ENCODE measurements at regions not wholly inside any gene's neighbourhood (a gene's known extent, or its start where the extent isn't known, plus 50 kb on each side); places are given as distances from the start of the nearest gene placed in this dataset.

DNA sequence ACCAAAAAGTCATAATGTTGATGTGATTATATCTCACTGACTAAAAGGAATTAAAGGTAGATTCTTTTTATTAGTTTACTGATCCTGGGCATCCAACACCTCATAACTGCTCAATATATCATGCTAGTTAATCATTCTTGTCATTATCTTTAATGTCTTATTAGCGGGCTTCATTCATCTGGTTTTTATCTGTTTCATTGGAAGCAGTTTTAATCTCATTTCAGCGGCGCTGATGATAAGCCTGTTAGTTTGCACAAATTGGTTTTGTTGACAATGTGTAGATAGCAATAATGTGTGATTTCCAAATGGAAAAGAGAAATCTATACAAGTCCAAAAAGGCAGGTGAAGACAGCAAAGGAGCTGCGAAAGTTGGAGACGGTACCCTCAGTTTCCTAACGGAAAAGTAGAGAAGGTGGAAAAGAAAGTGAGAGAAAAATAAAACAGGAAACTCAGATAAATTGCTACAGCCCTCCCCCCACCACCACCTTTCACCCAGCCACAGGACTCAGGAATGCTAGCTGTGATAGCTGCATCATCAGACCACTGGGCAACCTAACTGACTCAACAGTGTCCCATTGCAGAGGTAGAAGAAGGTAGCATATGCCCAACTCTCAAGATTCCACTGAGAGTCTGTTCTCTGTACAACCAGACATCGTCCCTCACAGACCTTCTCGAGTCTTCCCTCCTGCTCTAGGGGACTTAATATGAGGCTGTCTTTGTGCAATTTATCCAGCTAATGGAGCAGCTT lies 241.7 kb upstream of the CAMK1G start:
- DNase-seq (ENCODE audit: low spot score) (no peak), ATAC-seq (ENCODE audit: insufficient number of reproducible peaks, low FRiP score, low read depth) (no peak)
- H3K36me3 ChIP-seq = no peaks in the 10 kb centered on the region
- no peaks in the 10 kb centered on the region for H3K9me3 ChIP-seq
- H3K27ac ChIP-seq = no peak overlapping the region
- H3K27me3 ChIP-seq (replicated peaks; ENCODE audit: insufficient read depth) = no peaks in the 10 kb centered on the region
- no peak overlapping the region for H3K4me3 ChIP-seq
- H3K4me1 ChIP-seq (ENCODE audit: control insufficient read depth in 1 of 2, low read depth in 2 of 2) = no peaks in the 10 kb centered on the region
- no peak for TF ChIP-seq CTCF (IDR thresholded peaks at IDR 0.05)

DNA sequence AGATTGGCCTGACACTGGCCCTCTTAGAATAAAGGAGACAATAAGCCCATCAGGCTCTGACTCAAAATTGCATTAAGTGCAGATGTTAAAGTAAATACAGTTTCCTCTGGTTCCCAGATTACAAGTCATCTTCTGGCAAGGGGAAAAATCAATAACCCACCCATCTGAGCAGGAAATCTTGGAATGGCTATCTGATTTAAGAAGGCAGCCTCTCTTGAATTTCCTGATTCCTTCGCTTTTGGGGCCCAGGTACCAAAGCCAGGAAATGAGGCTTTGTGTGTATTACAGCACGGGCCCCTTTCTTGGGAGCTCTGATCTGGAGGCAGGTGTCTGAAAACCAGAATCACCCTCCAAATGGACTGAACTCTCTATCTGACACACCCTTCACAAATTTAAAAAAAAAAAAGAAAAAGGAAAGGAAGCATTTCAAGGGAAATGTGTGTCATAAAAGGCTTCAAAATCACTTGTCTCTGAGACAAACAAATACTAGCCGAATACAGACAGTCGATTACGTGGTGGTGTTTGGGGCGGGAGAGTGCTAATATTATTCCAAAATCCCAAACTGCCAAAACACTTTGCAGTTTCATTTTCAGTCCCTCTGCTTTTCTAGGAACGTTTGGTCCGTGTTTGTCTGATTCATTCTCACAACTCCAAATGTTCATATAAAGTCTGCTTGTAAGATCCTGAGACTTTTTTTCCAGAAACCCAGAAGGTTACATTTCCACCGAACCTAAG lies 240.9 kb upstream of the CAMK1G start:
- Histone ChIP-seq H3K27ac (no peak overlapping the region), H3K4me1 (ENCODE audit: control insufficient read depth in 1 of 2, low read depth in 2 of 2) (no peaks in the 10 kb centered on the region), H3K36me3 (no peaks in the 10 kb centered on the region), H3K9me3 (no peaks in the 10 kb centered on the region), H3K4me3 (no peak overlapping the region), H3K27me3 (replicated peaks; ENCODE audit: insufficient read depth) (no peaks in the 10 kb centered on the region)
- ATAC-seq (ENCODE audit: insufficient number of reproducible peaks, low FRiP score, low read depth) (no peak), DNase-seq (ENCODE audit: low spot score) (no peak)
- no peak for TF ChIP-seq CTCF (IDR thresholded peaks at IDR 0.05)

GRCh38 chr1:209343511-209343910 lies 240.0 kb upstream of the CAMK1G start:
- Histone ChIP-seq H3K27me3 (replicated peaks; ENCODE audit: insufficient read depth) (no peaks in the 10 kb centered on the region), H3K36me3 (no peaks in the 10 kb centered on the region), H3K9me3 (no peaks in the 10 kb centered on the region), H3K27ac (no peak overlapping the region), H3K4me1 (ENCODE audit: control insufficient read depth in 1 of 2, low read depth in 2 of 2) (no peaks in the 10 kb centered on the region), H3K4me3 (no peak overlapping the region)
- ATAC-seq (ENCODE audit: insufficient number of reproducible peaks, low FRiP score, low read depth) = no peak
- DNase-seq (ENCODE audit: low spot score) = no peak
- no peak for TF ChIP-seq CTCF (IDR thresholded peaks at IDR 0.05)

DNA sequence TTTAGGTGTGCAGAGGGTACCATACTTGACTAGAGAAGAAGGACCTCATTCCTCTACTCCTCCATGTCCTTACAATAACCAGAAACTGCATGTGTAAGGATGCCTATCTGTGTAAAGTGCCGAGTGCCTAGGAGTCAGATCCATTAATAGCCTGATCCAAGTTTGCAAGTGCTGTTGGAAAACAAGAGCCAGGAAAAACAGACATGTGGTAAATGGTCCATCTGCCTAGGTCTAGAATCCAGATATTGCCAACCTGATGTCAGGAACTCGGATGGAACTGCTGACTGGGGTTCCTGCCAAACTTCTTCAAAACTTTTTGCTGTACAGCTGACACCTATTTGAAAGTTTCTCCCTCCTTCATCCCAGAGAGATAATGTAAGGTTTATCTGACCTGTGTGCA lies 239.4 kb upstream of the CAMK1G start:
- Histone ChIP-seq H3K9me3 (no peaks in the 10 kb centered on the region), H3K4me1 (ENCODE audit: control insufficient read depth in 1 of 2, low read depth in 2 of 2) (no peaks in the 10 kb centered on the region), H3K27me3 (replicated peaks; ENCODE audit: insufficient read depth) (no peaks in the 10 kb centered on the region), H3K4me3 (no peak overlapping the region), H3K27ac (no peak overlapping the region), H3K36me3 (no peaks in the 10 kb centered on the region)
- DNase-seq (ENCODE audit: low spot score) (no peak), ATAC-seq (ENCODE audit: insufficient number of reproducible peaks, low FRiP score, low read depth) (no peak)
- no peak for TF ChIP-seq CTCF (IDR thresholded peaks at IDR 0.05)

GRCh38 chr1:209349363-209350308 lies 233.9 kb upstream of the CAMK1G start:
- H3K9me3 ChIP-seq = no peaks in the 10 kb centered on the region
- H3K4me3 ChIP-seq = no peak overlapping the region
- H3K27ac ChIP-seq = no peak overlapping the region
- no peak for TF ChIP-seq CTCF (IDR thresholded peaks at IDR 0.05)
- DNase-seq (ENCODE audit: low spot score) = no peak
- no peaks in the 10 kb centered on the region for H3K4me1 ChIP-seq (ENCODE audit: control insufficient read depth in 1 of 2, low read depth in 2 of 2)
- no peaks in the 10 kb centered on the region for H3K27me3 ChIP-seq (replicated peaks; ENCODE audit: insufficient read depth)
- no peaks in the 10 kb centered on the region for H3K36me3 ChIP-seq
- ATAC-seq (ENCODE audit: insufficient number of reproducible peaks, low FRiP score, low read depth) = no peak

Data from thoracic aorta (tissue), 2 donors.